ENCODE measurements at regions not wholly inside any gene's neighbourhood (a gene's known extent, or its start where the extent isn't known, plus 50 kb on each side); places are given as distances from the start of the nearest gene placed in this dataset.

- Mint-ChIP-seq H3K36me3 (ENCODE audit: low read depth) (no peaks in the 10 kb centered on the region), H3K27ac (no peak overlapping the region), H3K27me3 (ENCODE audit: low read depth) (no peaks in the 10 kb centered on the region), H3K9me3 (no peaks in the 10 kb centered on the region), H3K4me3 (no peak overlapping the region), H3K4me1 (peaks cover 22% of the 10 kb centered on the region)
- TF ChIP-seq CTCF (IDR thresholded peaks at IDR 0.05; ENCODE audit: unreplicated experiment in 3 of 3) = no peak
Observed at GRCh38 chr11:123378096-123378495, 52.0 kb upstream of the GRAMD1B start.

GRCh38 chr11:123377355-123377754, 52.7 kb upstream of the GRAMD1B start:
- TF ChIP-seq CTCF (IDR thresholded peaks at IDR 0.05; ENCODE audit: unreplicated experiment in 3 of 3) = no peak
- no peak overlapping the region for H3K4me3 Mint-ChIP-seq
- no peaks in the 10 kb centered on the region for H3K27me3 Mint-ChIP-seq (ENCODE audit: low read depth)
- H3K9me3 Mint-ChIP-seq = no peaks in the 10 kb centered on the region
- H3K4me1 Mint-ChIP-seq = peaks cover 22% of the 10 kb centered on the region
- H3K36me3 Mint-ChIP-seq (ENCODE audit: low read depth) = no peaks in the 10 kb centered on the region
- no peak overlapping the region for H3K27ac Mint-ChIP-seq

GRCh38 chr11:123375832-123376231, 54.2 kb upstream of the GRAMD1B start:
- Mint-ChIP-seq H3K36me3 (ENCODE audit: low read depth) (no peaks in the 10 kb centered on the region), H3K27me3 (ENCODE audit: low read depth) (peaks cover 8% of the 10 kb centered on the region), H3K4me1 (peaks cover 22% of the 10 kb centered on the region), H3K9me3 (no peaks in the 10 kb centered on the region), H3K27ac (no peak overlapping the region), H3K4me3 (no peak overlapping the region)
- TF ChIP-seq CTCF (IDR thresholded peaks at IDR 0.05; ENCODE audit: unreplicated experiment in 3 of 3) = no peak

- Mint-ChIP-seq H3K36me3 (ENCODE audit: low read depth) (no peaks in the 10 kb centered on the region), H3K9me3 (no peaks in the 10 kb centered on the region), H3K4me1 (peaks cover 22% of the 10 kb centered on the region), H3K27ac (no peak overlapping the region), H3K4me3 (no peak overlapping the region), H3K27me3 (ENCODE audit: low read depth) (peaks cover 18% of the 10 kb centered on the region)
- no peak for TF ChIP-seq CTCF (IDR thresholded peaks at IDR 0.05; ENCODE audit: unreplicated experiment in 3 of 3)
Observed at GRCh38 chr11:123374622-123374968, 55.5 kb upstream of the GRAMD1B start.

GRCh38 chr11:123373754-123374621, 56.1 kb upstream of the GRAMD1B start:
- Mint-ChIP-seq H3K27me3 (ENCODE audit: low read depth) (peaks cover 19% of the 10 kb centered on the region), H3K4me1 (peaks cover 22% of the 10 kb centered on the region), H3K27ac (no peak overlapping the region), H3K36me3 (ENCODE audit: low read depth) (no peaks in the 10 kb centered on the region), H3K4me3 (no peak overlapping the region), H3K9me3 (no peaks in the 10 kb centered on the region)
- TF ChIP-seq CTCF (IDR thresholded peaks at IDR 0.05; ENCODE audit: unreplicated experiment in 3 of 3) = no peak

Measured in nephron (organoid).